Fibroblast of pulmonary artery (primary cell): ENCODE measurements at regions not wholly inside any gene's neighbourhood (a gene's known extent, or its start where the extent isn't known, plus 50 kb on each side); places are given as distances from the start of the nearest gene placed in this dataset.

Source experiments
- DNase-seq: peaks from one replicate; pipeline ENCODE4 v3.0.0-alpha.2; 2010; ENCODE audit warnings: low read depth
- H3K4me3 ChIP-seq: replicated peaks from 2 replicates; pipeline ENCODE4 v1.5.1; 2011; ENCODE audit warnings: low read depth, mild to moderate bottlenecking, control low read depth, low read length, moderate library complexity
- CTCF ChIP-seq: IDR thresholded peaks from 2 replicates; pipeline ENCODE4 v1.5.1; 2011; ENCODE audit warnings: mild to moderate bottlenecking, control low read depth, low read length, inconsistent platforms; ENCODE audit errors: missing control alignments

GRCh38 chr18:25962919-25963318, 127.5 kb downstream of the SS18 start:
- TF ChIP-seq CTCF = no peak
- no peak for DNase-seq

GRCh38 chr18:25962176-25962575, 128.2 kb downstream of the SS18 start:
- TF ChIP-seq CTCF = no peak
- DNase-seq = no peak
- H3K4me3 ChIP-seq = no peak overlapping the region

More at GRCh38 chr18:25962919-25963318, 127.5 kb downstream of the SS18 start:
- no peak overlapping the region for H3K4me3 ChIP-seq

GRCh38 chr18:25957017-25957416, 133.4 kb downstream of the SS18 start:
- TF ChIP-seq CTCF = no peak
- no peak for DNase-seq
- H3K4me3 ChIP-seq = no peak overlapping the region

GRCh38 chr18:25953111-25953510, 137.3 kb downstream of the SS18 start:
- H3K4me3 ChIP-seq = no peak overlapping the region
- no peak for TF ChIP-seq CTCF
- DNase-seq = no peak

GRCh38 chr18:25950321-25950720, 140.1 kb downstream of the SS18 start:
- no peak for TF ChIP-seq CTCF
- H3K4me3 ChIP-seq = no peak overlapping the region
- DNase-seq = no peak

GRCh38 chr18:25946540-25946939, 143.9 kb downstream of the SS18 start:
- no peak for DNase-seq
- H3K4me3 ChIP-seq = no peak overlapping the region
- no peak for TF ChIP-seq CTCF

- no peak overlapping the region for H3K4me3 ChIP-seq
Measured at GRCh38 chr18:25935356-25935755, 155.1 kb downstream of the SS18 start.

More at GRCh38 chr18:25935356-25935755, 155.1 kb downstream of the SS18 start:
- no peak for TF ChIP-seq CTCF
- DNase-seq = no peak
